D341Med (cell line): ENCODE measurements at regions not wholly inside any gene's neighbourhood (a gene's known extent, or its start where the extent isn't known, plus 50 kb on each side); places are given as distances from the start of the nearest gene placed in this dataset.
"Not testable (repeated sequence)": the region's sequence is repeated elsewhere in the genome, so short reads cannot be mapped to it uniquely, and the experiment has no call there.

Source experiments
- DNase-seq: peaks from one replicate; pipeline ENCODE4 v3.0.0; 2012; ENCODE audit warnings: low spot score

GRCh38 chr10:45056806-45057205, 56.1 kb downstream of the ZNF22 start:
- not testable (repeated sequence) for DNase-seq

- DNase-seq: no peak
Observed at GRCh38 chr10:45058580-45058979, 57.9 kb downstream of the ZNF22 start.

GRCh38 chr10:45058992-45059561, 58.4 kb downstream of the ZNF22 start:
- no peak for DNase-seq

GRCh38 chr10:45059632-45060031, 58.9 kb downstream of the ZNF22 start:
- no peak for DNase-seq

- no peak for DNase-seq
Observed at GRCh38 chr10:45061982-45062381, 61.3 kb downstream of the ZNF22 start.

GRCh38 chr10:45063591-45064231, 63.0 kb downstream of the ZNF22 start:
- no peak for DNase-seq

- DNase-seq: no peak
Observed at GRCh38 chr10:45064998-45065397, 64.3 kb downstream of the ZNF22 start.

- DNase-seq: no peak
Observed at GRCh38 chr10:45071043-45071813, 70.5 kb downstream of the ZNF22 start.

- DNase-seq: no peak
Observed at GRCh38 chr10:45075216-45075615, 74.5 kb downstream of the ZNF22 start.

- no peak for DNase-seq
Observed at GRCh38 chr10:45075826-45076380, 75.2 kb downstream of the ZNF22 start.

- no peak for DNase-seq
Observed at GRCh38 chr10:45076891-45077290, 76.2 kb downstream of the ZNF22 start.

GRCh38 chr10:45080331-45080730, 79.6 kb downstream of the ZNF22 start:
- DNase-seq: no peak

GRCh38 chr10:45082176-45082575, 81.5 kb downstream of the ZNF22 start:
- no peak for DNase-seq

GRCh38 chr10:45091968-45092367, 91.2 kb downstream of the ZNF22 start:
- no peak for DNase-seq

GRCh38 chr10:45093945-45094344, 93.2 kb downstream of the ZNF22 start:
- no peak for DNase-seq

GRCh38 chr10:45095286-45095685, 94.6 kb downstream of the ZNF22 start:
- DNase-seq: no peak

GRCh38 chr10:45096001-45096400, 95.3 kb downstream of the ZNF22 start:
- DNase-seq: no peak

GRCh38 chr10:45100429-45100828, 99.7 kb downstream of the ZNF22 start:
- DNase-seq: no peak

GRCh38 chr10:45104674-45105073, 104.0 kb downstream of the ZNF22 start:
- DNase-seq: no peak

GRCh38 chr10:45105309-45105708, 104.6 kb downstream of the ZNF22 start:
- not testable (repeated sequence) for DNase-seq

GRCh38 chr10:45106236-45106856, 105.6 kb downstream of the ZNF22 start:
- DNase-seq: no peak

- no peak for DNase-seq
Observed at GRCh38 chr10:45111509-45111908, 110.8 kb downstream of the ZNF22 start.

GRCh38 chr10:45117940-45118339, 117.2 kb downstream of the ZNF22 start:
- not testable (repeated sequence) for DNase-seq
